A673 (cell line): ENCODE measurements at regions not wholly inside any gene's neighbourhood (a gene's known extent, or its start where the extent isn't known, plus 50 kb on each side); places are given as distances from the start of the nearest gene placed in this dataset.

Source experiments
- BruUV-seq: library from RNA; stranded (reverse); fragments of 400-500 nt; replicated peaks from 2 replicates; lab custom pipeline; 2021; lab: Mats Ljungman, UMichigan
- CTCF ChIA-PET: fragments of 300-600 bp; sonication (Branson Sonifier 250); formaldehyde crosslinking; loops from one replicate; lab custom pipeline; 2022; ENCODE audit warnings: antibody characterized with exemption; lab: Charles Lee
- POLR2A ChIA-PET: fragments of 300-600 bp; sonication (Branson Sonifier 250); formaldehyde crosslinking; loops from one replicate; lab custom pipeline; 2022; ENCODE audit warnings: antibody characterized with exemption; ENCODE audit not compliant: low non-redundant PET; lab: Charles Lee
- DNase-seq: peaks from one replicate; pipeline ENCODE4 v3.0.0-alpha.2; 2015; ENCODE audit warnings: low spot score
- H3K27ac ChIP-seq: fragments of 200-600 bp; sonication (generic); 2 replicates; pipeline ENCODE4 v1.5.1; 2016; ENCODE audit warnings: mixed run types, low read depth, mild to moderate bottlenecking, mixed read lengths, antibody characterized with exemption, low read length; ENCODE audit not compliant: poor library complexity, severe bottlenecking
- H3K27me3 ChIP-seq: fragments of 200-600 bp; sonication (generic); replicated peaks from 2 replicates; pipeline ENCODE4 v1.6.1; 2017; ENCODE audit warnings: mixed run types, low read depth, mild to moderate bottlenecking, mixed read lengths, antibody characterized with exemption, low read length; ENCODE audit not compliant: insufficient read depth, poor library complexity
- H3K36me3 ChIP-seq: fragments of 200-600 bp; sonication (generic); 2 replicates; pipeline ENCODE4 v1.6.1; 2016; ENCODE audit warnings: mixed run types, mild to moderate bottlenecking, mixed read lengths, antibody characterized with exemption, low read length; ENCODE audit not compliant: insufficient read depth, poor library complexity, severe bottlenecking
- H3K4me1 ChIP-seq: fragments of 200-600 bp; sonication (generic); 2 replicates; pipeline ENCODE4 v1.6.1; 2017; ENCODE audit warnings: mixed run types, mild to moderate bottlenecking, mixed read lengths, antibody characterized with exemption, low read length; ENCODE audit not compliant: insufficient read depth, poor library complexity, severe bottlenecking
- H3K4me3 ChIP-seq: fragments of 200-600 bp; sonication (generic); 2 replicates; pipeline ENCODE4 v1.5.1; 2016; ENCODE audit warnings: low read depth, mixed run types, mild to moderate bottlenecking, mixed read lengths, low read length; ENCODE audit not compliant: poor library complexity, severe bottlenecking
- H3K9me3 ChIP-seq: fragments of 200-600 bp; sonication (generic); 2 replicates; pipeline ENCODE4 v1.6.1; 2016; ENCODE audit warnings: mixed run types, low read depth, mild to moderate bottlenecking, mixed read lengths, antibody characterized with exemption, low read length; ENCODE audit not compliant: poor library complexity, severe bottlenecking
- EZH2 ChIP-seq: fragments of 200-600 bp; sonication (generic); IDR thresholded peaks from 2 replicates; pipeline ENCODE4 v1.6.1; 2017; ENCODE audit warnings: borderline replicate concordance, low read depth, mild to moderate bottlenecking, mixed read lengths, antibody characterized with exemption, low read length; ENCODE audit not compliant: poor library complexity, severe bottlenecking
- intact Hi-C: fragments of 100-400 bp; cut with micrococcal nuclease; formaldehyde crosslinking; loops from one replicate; pipeline ENCODE4 v1.10.0; 2022; ENCODE audit not compliant: unreplicated experiment
- TF ChIP-seq, protein P1 (sequence below): fragments of 300-800, 200-600 bp; sonication (generic); conservative IDR thresholded peaks from 2 replicates; pipeline ENCODE4 v1.5.1; 2017; ENCODE audit warnings: low read depth, mild to moderate bottlenecking, antibody characterized with exemption, low read length, moderate library complexity, mixed read lengths

DNA sequence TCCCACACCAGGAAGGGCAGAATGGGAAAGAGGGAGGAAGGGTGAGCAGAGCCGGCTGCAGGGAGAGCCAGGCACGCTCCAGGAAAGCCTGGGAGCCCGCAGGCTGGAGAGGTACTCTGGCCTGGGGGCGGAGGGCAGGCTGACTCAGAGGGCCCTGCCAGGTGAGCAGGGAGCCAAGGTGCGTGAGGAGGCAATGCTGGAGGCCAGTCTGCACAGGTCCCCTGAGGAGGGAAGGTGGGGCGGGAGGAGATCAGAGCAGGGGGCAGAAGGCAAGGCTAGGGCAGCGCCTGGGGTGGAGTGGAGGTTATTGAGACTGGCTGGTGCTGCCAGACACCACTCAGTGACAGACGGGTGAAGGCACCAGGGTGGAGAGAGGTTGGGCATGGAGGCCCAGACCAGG lies 385.0 kb downstream of the BCL11B start:
- ChIA-PET CTCF (no interaction called here), POLR2A (no interaction called here)
- H3K27me3 ChIP-seq = no peaks in the 10 kb centered on the region
- BruUV-seq = no TSS peak
- H3K27ac ChIP-seq = no peak overlapping the region
- intact Hi-C loops = no loop called here
- H3K9me3 ChIP-seq = no peaks in the 10 kb centered on the region
- no peak overlapping the region for H3K4me3 ChIP-seq
- H3K36me3 ChIP-seq = no peaks in the 10 kb centered on the region
- no peak for DNase-seq
- no peaks in the 10 kb centered on the region for H3K4me1 ChIP-seq
- TF ChIP-seq EZH2 = no peak
- TF ChIP-seq, protein P1, sequence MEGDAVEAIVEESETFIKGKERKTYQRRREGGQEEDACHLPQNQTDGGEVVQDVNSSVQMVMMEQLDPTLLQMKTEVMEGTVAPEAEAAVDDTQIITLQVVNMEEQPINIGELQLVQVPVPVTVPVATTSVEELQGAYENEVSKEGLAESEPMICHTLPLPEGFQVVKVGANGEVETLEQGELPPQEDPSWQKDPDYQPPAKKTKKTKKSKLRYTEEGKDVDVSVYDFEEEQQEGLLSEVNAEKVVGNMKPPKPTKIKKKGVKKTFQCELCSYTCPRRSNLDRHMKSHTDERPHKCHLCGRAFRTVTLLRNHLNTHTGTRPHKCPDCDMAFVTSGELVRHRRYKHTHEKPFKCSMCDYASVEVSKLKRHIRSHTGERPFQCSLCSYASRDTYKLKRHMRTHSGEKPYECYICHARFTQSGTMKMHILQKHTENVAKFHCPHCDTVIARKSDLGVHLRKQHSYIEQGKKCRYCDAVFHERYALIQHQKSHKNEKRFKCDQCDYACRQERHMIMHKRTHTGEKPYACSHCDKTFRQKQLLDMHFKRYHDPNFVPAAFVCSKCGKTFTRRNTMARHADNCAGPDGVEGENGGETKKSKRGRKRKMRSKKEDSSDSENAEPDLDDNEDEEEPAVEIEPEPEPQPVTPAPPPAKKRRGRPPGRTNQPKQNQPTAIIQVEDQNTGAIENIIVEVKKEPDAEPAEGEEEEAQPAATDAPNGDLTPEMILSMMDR = no peak

DNA sequence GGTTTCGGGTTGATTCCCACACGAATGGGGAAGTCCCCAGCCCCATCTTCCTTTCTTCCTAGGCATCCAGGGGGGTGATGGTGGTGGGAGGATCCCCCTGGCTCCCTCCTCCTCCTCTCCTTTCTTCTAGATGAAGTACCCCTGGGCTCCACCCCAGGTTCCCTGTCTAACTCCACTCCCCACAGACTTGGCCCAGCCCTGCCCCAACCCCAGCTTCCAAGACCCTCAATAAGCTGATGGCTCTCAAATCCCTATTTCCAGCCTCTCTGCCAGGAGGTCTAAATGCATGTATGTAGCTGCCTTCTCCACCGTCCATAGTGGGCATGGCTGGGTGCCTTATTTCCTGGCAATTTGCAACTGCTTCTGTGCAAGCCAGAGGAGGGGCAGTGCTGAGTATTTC lies 383.7 kb downstream of the BCL11B start:
- no TSS peak for BruUV-seq
- ChIA-PET CTCF (no interaction called here), POLR2A (no interaction called here)
- no peaks in the 10 kb centered on the region for H3K4me1 ChIP-seq
- no peak overlapping the region for H3K4me3 ChIP-seq
- H3K27me3 ChIP-seq = no peaks in the 10 kb centered on the region
- no peak overlapping the region for H3K27ac ChIP-seq
- no peak for DNase-seq
- intact Hi-C loops = no loop called here
- H3K36me3 ChIP-seq = no peaks in the 10 kb centered on the region
- TF ChIP-seq, protein P1 = no peak
- TF ChIP-seq EZH2 = no peak
- H3K9me3 ChIP-seq = no peaks in the 10 kb centered on the region

DNA sequence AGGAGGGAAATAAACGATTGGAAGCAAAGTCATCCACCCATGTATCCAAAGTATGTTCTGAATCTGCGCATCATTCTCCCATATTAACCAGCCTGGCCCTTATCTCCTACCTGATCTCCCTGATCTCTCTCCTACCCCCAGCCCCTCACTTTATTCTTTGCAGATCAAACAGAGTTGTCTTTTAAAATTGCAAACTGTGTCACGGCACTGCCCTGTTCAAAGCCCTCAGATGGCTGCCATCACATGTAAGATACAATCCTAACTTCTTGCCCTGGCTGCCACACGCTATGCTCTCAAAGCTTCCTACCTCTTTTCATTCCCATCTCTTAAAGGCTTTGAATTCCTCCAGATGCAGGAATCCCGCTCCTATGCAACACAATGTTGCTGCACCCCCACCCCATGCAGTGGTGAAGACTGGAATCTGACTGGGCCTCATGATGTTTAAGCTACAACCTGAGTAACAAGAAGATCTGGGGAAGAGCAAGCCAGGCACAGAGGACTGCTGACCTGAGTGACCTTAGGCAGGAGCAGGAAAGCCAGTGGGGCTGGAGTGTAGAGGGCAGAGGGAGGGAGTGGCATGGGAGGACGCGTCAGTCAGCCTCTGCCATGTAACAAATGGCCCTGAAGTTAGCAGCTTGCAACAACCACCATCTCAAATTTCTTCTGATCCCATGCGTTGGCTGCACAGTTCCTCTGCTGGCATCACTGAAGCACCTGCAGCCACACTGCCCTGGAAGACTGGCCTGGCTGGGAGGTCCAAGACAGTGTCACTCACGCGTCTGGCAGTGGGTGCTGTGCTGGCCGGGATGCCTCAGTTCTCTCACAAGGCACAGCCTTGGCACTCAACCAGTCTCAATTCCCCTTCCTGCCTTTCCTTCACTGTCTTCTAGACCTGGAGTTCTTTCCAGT lies 382.8 kb downstream of the BCL11B start:
- no peaks in the 10 kb centered on the region for H3K36me3 ChIP-seq
- H3K4me3 ChIP-seq = no peak overlapping the region
- H3K27me3 ChIP-seq = no peaks in the 10 kb centered on the region
- no peak for DNase-seq
- H3K4me1 ChIP-seq = no peaks in the 10 kb centered on the region
- ChIA-PET CTCF (no interaction called here), POLR2A (no interaction called here)
- no TSS peak for BruUV-seq
- H3K27ac ChIP-seq = no peak overlapping the region
- TF ChIP-seq EZH2 = no peak
- TF ChIP-seq, protein P1 = no peak
- intact Hi-C loops = no loop called here
- no peaks in the 10 kb centered on the region for H3K9me3 ChIP-seq
